Tibial artery (tissue), 4 donors: ENCODE measurements at regions not wholly inside any gene's neighbourhood (a gene's known extent, or its start where the extent isn't known, plus 50 kb on each side); places are given as distances from the start of the nearest gene placed in this dataset.

Source experiments
- DNase-seq, 2 donors: peaks; one replicate each; pipeline ENCODE4 v3.0.0-alpha.2; 2019
- H3K27ac ChIP-seq, 2 donors: fragments of 200-600 bp; sonication (generic) in 1 of 2; 1 replicate in 1 of 2; 2 replicates in 1 of 2; pipeline ENCODE4 v1.5.1; 2018 to 2019; ENCODE audit warnings: mild to moderate bottlenecking in 1 of 2
- H3K27me3 ChIP-seq, 2 donors: fragments of 200-600 bp; sonication (generic) in 1 of 2; one replicate each; pipeline versions ENCODE4 v1.5.1 to v1.6.0; 2016 to 2019
- H3K36me3 ChIP-seq, 3 donors: fragments of 200-600 bp; sonication (generic) in 2 of 3; one replicate each; pipeline ENCODE4 v1.5.1; 2016 to 2019; ENCODE audit warnings: mild to moderate bottlenecking in 2 of 3
- H3K4me1 ChIP-seq, 4 donors: fragments of 200-600 bp; sonication (generic) in 2 of 4; 1 replicate in 3 of 4; 2 replicates in 1 of 4; pipeline ENCODE4 v1.5.1; 2016 to 2019
- H3K4me3 ChIP-seq, 2 donors: fragments of 200-600 bp; sonication (generic) in 1 of 2; 1 replicate in 1 of 2; 2 replicates in 1 of 2; pipeline ENCODE4 v1.5.1; 2018 to 2019; ENCODE audit warnings: mild to moderate bottlenecking in 2 of 2
- H3K9me3 ChIP-seq, 3 donors: fragments of 200-600 bp; sonication (generic) in 1 of 3; one replicate each; pipeline ENCODE4 v1.5.1; 2016 to 2019
- CTCF ChIP-seq, 2 experiments: fragments of 200-600 bp in 1 of 2; fragments of 450-650 bp in 1 of 2; IDR thresholded peaks; one replicate each; pipeline ENCODE4 v1.5.1; 2017 to 2019; ENCODE audit warnings: antibody characterized with exemption in 2 of 2, mild to moderate bottlenecking in 1 of 2, moderate library complexity in 1 of 2
- intact Hi-C: fragments of 100-400 bp; cut with DNase I; formaldehyde crosslinking; loops from one replicate; pipeline ENCODE4 v1.15.0; 2023; ENCODE audit warnings: low total_unique reads

- no peak overlapping the region for H3K4me3 ChIP-seq
- no peak for TF ChIP-seq CTCF (IDR thresholded peaks at IDR 0.05)
- no peak for DNase-seq
- H3K27me3 ChIP-seq: no peaks in the 10 kb centered on the region
- no peak overlapping the region for H3K27ac ChIP-seq
- intact Hi-C loops: no loop called here
- H3K4me1 ChIP-seq: no peaks in the 10 kb centered on the region
- no peaks in the 10 kb centered on the region for H3K36me3 ChIP-seq
- H3K9me3 ChIP-seq: peaks cover 0 to 9% (median 6%) of the 10 kb centered on the region in 3 donors
Observed at GRCh38 chr12:114913871-114914801, 230.2 kb upstream of the TBX3 start.

GRCh38 chr12:114912811-114913210, 228.8 kb upstream of the TBX3 start:
- Histone ChIP-seq H3K9me3 (peaks cover 0 to under 1% (median 0%) of the 10 kb centered on the region in 3 donors), H3K4me3 (no peak overlapping the region), H3K27ac (no peak overlapping the region), H3K27me3 (no peaks in the 10 kb centered on the region), H3K4me1 (no peaks in the 10 kb centered on the region), H3K36me3 (no peaks in the 10 kb centered on the region)
- DNase-seq: no peak
- intact Hi-C loops: no loop called here
- TF ChIP-seq CTCF (IDR thresholded peaks at IDR 0.05): no peak

GRCh38 chr12:114911196-114911595, 227.2 kb upstream of the TBX3 start:
- no peak for TF ChIP-seq CTCF (IDR thresholded peaks at IDR 0.05)
- H3K4me3 ChIP-seq: no peak overlapping the region
- intact Hi-C loops: no loop called here

GRCh38 chr12:114904254-114905003, 220.5 kb upstream of the TBX3 start:
- TF ChIP-seq CTCF (IDR thresholded peaks at IDR 0.05): no peak
- intact Hi-C loops: no loop called here
- Histone ChIP-seq H3K9me3 (peaks cover 0 to 4% (median 0%) of the 10 kb centered on the region in 3 donors), H3K36me3 (no peaks in the 10 kb centered on the region), H3K4me1 (no peaks in the 10 kb centered on the region), H3K27ac (no peak overlapping the region), H3K4me3 (no peak overlapping the region), H3K27me3 (peaks cover 0 to 8% of the 10 kb centered on the region in 2 donors)
- no peak for DNase-seq

More at GRCh38 chr12:114911196-114911595, 227.2 kb upstream of the TBX3 start:
- no peaks in the 10 kb centered on the region for H3K4me1 ChIP-seq
- DNase-seq: no peak
- no peaks in the 10 kb centered on the region for H3K9me3 ChIP-seq
- no peaks in the 10 kb centered on the region for H3K36me3 ChIP-seq
- no peaks in the 10 kb centered on the region for H3K27me3 ChIP-seq
- H3K27ac ChIP-seq: no peak overlapping the region

- no peak for TF ChIP-seq CTCF (IDR thresholded peaks at IDR 0.05)
- Histone ChIP-seq H3K4me3 (no peak overlapping the region), H3K27ac (no peak overlapping the region), H3K27me3 (peaks cover 0 to 8% of the 10 kb centered on the region in 2 donors), H3K9me3 (peaks cover 0 to 4% (median 0%) of the 10 kb centered on the region in 3 donors), H3K36me3 (no peaks in the 10 kb centered on the region), H3K4me1 (no peaks in the 10 kb centered on the region)
- DNase-seq: no peak
- intact Hi-C loops: no loop called here
Observed at GRCh38 chr12:114903083-114903691, 219.2 kb upstream of the TBX3 start.
